RWPE1 (cell line): ENCODE measurements at regions not wholly inside any gene's neighbourhood (a gene's known extent, or its start where the extent isn't known, plus 50 kb on each side); places are given as distances from the start of the nearest gene placed in this dataset.
"Not testable (repeated sequence)": the region's sequence is repeated elsewhere in the genome, so short reads cannot be mapped to it uniquely, and the experiment has no call there.

ENCODE experiments used
- CTCF ChIA-PET: fragments of 350-600 bp; sonication (Branson Sonifier 250); formaldehyde crosslinking; extraction: SDS; loops from one replicate; lab custom pipeline; 2021; lab: Yijun Ruan, JAX
- POLR2A ChIA-PET: fragments of 400-600 bp; formaldehyde crosslinking; extraction: SDS; loops from one replicate; lab custom pipeline; 2020; ENCODE audit warnings: antibody characterized with exemption; ENCODE audit not compliant: low non-redundant PET; lab: Yijun Ruan, JAX
- DNase-seq: peaks from one replicate; pipeline ENCODE4 v3.0.0; 2012; ENCODE audit warnings: low spot score
- H3K27ac ChIP-seq: fragments of 450-650 bp; 2 replicates; pipeline ENCODE4 v1.5.1; 2017
- CTCF ChIP-seq: fragments of 450-650 bp; conservative IDR thresholded peaks from 2 replicates; pipeline ENCODE4 v1.5.1; 2017; ENCODE audit warnings: low read depth, mild to moderate bottlenecking

GRCh38 chr1:65084066-65084465 is 63.9 kb upstream of the AK4 start:
- no peak for TF ChIP-seq CTCF
- no peak for DNase-seq
- no peak overlapping the region for H3K27ac ChIP-seq
- ChIA-PET CTCF (interaction anchor here (0.6 kb wide), 1 partner anchor 496 kb away, joined by 3 read pairs; no protein-coding TSS in a partner anchor), POLR2A (no interaction called here)

GRCh38 chr1:65087519-65087918 is 60.5 kb upstream of the AK4 start:
- DNase-seq, CTCF ChIA-PET, H3K27ac ChIP-seq, POLR2A ChIA-PET: not testable (repeated sequence)

GRCh38 chr1:65090406-65090805 is 57.6 kb upstream of the AK4 start:
- ChIA-PET POLR2A (no interaction called here), CTCF (no interaction called here)
- TF ChIP-seq CTCF = no peak
- H3K27ac ChIP-seq = no peak overlapping the region
- no peak for DNase-seq

GRCh38 chr1:65092691-65093090 is 55.3 kb upstream of the AK4 start:
- no peak for TF ChIP-seq CTCF
- DNase-seq = no peak
- no peak overlapping the region for H3K27ac ChIP-seq
- ChIA-PET CTCF (no interaction called here), POLR2A (no interaction called here)

- CTCF ChIA-PET = no interaction called here
- TF ChIP-seq CTCF = no peak
- H3K27ac ChIP-seq = no peak overlapping the region
- POLR2A ChIA-PET = no interaction called here
- no peak for DNase-seq
These were observed 50.9 kb upstream of the AK4 start for GRCh38 chr1:65097076-65097475.
